ENCODE measurements at regions not wholly inside any gene's neighbourhood (a gene's known extent, or its start where the extent isn't known, plus 50 kb on each side); places are given as distances from the start of the nearest gene placed in this dataset.
"Not testable (repeated sequence)": the region's sequence is repeated elsewhere in the genome, so short reads cannot be mapped to it uniquely, and the experiment has no call there.

DNA sequence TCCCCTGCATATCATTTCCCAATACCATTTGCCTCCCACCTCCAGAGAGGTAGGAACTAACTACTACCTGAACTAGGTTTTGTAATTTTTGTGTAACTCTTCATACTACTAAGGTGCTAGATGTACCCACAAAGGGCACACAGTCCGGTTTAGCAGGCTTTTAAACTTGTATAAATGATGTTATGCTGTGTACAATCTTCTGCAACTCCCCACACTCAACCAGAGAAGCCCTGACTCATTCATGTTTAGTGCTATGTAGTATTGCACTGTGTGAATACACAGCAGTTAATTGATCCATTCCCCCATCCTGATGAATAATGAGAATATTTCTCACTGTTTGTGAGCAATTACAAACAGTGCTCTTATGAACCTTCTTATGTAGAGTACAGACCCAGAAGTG is 285.6 kb downstream of the SMAD2 start:
- ATAC-seq (no peak), FAIRE-seq (no peak), DNase-seq (ENCODE audit: extremely low read depth in 1 of 4, low spot score in 3 of 4) (no peak)
- no peaks in the 10 kb centered on the region for H3K27me3 ChIP-seq (ENCODE audit: control insufficient read depth in 2 of 2, insufficient read depth in 2 of 2, low read length in 2 of 2)
- ChIA-PET CTCF (ENCODE audit: low intra/inter-chr PET ratio) (no interaction called here), POLR2A (no interaction called here)
- no peaks in the 10 kb centered on the region for H3K79me2 ChIP-seq (ENCODE audit: control insufficient read depth, insufficient read depth, low read length)
- H3K27ac ChIP-seq (ENCODE audit: extremely low read depth, low read depth, low read length) = no peak overlapping the region
- no peaks in the 10 kb centered on the region for H3K36me3 ChIP-seq (ENCODE audit: control insufficient read depth, insufficient read depth, low read length)
- no peak overlapping the region for H3K9ac ChIP-seq (ENCODE audit: insufficient read depth in 1 of 2, low read depth in 2 of 2, low read length in 2 of 2)
- no peak overlapping the region for H3K4me3 ChIP-seq
- WGBS (ENCODE audit: insufficient coverage, low coverage, missing lambda C conversion rate) = 0% methylated on average over 1 of the region's 1 CpG
- no TSS peak for BruUV-seq (replicated peaks)
- no peaks in the 10 kb centered on the region for H3K9me3 ChIP-seq (replicated peaks; ENCODE audit: control insufficient read depth, insufficient read depth, low read depth, low read length)
- no peaks in the 10 kb centered on the region for H4K20me1 ChIP-seq (replicated peaks; ENCODE audit: control insufficient read depth, insufficient read depth, low read length)
- H3K4me1 ChIP-seq (replicated peaks in 1 of 2; ENCODE audit: control insufficient read depth in 2 of 2, insufficient read depth in 2 of 2, low read length in 2 of 2) = no peaks in the 10 kb centered on the region
- H3K9me1 ChIP-seq (ENCODE audit: control insufficient read depth, insufficient read depth, low read length) = no peaks in the 10 kb centered on the region
- in situ Hi-C loops (cut with MboI) (no loop called here), intact Hi-C loops (cut with micrococcal nuclease) (no loop called here)
- TF ChIP-seq, protein P1, sequence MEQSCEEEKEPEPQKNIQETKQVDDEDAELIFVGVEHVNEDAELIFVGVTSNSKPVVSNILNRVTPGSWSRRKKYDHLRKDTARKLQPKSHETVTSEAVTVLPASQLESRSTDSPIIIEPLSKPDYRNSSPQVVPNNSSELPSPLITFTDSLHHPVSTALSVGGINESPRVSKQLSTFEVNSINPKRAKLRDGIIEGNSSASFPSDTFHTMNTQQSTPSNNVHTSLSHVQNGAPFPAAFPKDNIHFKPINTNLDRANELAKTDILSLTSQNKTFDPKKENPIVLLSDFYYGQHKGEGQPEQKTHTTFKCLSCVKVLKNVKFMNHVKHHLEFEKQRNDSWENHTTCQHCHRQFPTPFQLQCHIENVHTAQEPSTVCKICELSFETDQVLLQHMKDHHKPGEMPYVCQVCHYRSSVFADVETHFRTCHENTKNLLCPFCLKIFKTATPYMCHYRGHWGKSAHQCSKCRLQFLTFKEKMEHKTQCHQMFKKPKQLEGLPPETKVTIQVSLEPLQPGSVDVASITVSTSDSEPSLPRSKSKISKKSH (CRISPR knock-in tag; IDR thresholded peaks at IDR 0.05) = no peak
- TF ChIP-seq, protein P2, sequence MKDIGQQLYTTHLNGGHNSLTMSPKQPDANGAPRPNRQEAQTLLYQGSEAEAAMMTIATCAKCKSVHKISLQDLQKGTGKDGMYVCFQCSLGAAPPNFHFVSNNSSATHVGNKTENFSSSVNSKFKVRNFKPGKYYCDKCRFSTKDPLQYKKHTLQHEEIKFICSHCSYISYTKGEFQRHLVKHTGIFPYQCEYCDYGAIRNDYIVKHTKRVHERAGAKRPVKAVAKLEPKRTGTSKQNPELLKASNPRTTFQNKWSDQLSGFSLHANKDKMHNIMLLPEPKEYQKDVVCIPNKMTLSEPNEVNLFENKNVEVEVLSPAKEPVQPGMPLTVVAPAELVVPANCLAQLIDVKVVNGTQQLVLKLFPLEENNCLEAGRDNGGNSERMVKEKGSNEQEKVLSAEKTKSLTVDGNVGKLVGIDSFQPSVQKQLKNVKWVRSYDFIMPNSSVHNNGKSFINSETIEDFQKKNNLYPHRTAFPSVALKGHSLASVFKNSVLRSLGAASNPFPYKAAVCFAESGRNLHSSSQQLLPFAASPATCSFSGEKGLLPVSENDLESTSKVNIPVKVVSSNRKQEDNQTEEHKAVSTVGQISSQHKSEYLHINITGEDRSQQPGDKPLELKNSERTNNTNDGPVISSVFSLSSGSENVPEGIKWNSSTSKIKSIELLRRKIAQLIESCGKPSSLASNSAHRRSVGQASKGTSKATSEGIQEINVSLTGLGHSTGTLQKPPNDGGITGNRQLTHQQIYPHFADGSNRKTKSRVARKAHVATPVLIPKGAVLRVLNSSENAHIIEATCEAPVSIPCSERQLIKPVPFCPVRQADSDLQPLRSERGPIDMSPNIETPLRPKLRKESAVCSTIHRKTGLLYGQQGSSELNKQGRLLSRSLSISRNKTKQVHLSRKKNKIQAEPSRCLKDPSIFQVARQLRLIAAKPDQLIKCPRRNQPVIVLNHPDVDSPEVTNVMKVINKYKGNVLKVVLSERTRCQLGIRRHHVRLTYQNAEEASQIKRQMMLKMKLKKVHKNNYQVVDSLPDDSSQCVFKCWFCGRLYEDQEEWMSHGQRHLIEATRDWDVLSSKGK (CRISPR knock-in tag; IDR thresholded peaks at IDR 0.05) = no peak
- no peak for TF ChIP-seq TBP (optimal IDR thresholded peaks at IDR 0.05; ENCODE audit: low read depth, low read length)
- TF ChIP-seq TSC22D4 (tag; IDR thresholded peaks at IDR 0.05) = no peak
- TF ChIP-seq, protein P3, sequence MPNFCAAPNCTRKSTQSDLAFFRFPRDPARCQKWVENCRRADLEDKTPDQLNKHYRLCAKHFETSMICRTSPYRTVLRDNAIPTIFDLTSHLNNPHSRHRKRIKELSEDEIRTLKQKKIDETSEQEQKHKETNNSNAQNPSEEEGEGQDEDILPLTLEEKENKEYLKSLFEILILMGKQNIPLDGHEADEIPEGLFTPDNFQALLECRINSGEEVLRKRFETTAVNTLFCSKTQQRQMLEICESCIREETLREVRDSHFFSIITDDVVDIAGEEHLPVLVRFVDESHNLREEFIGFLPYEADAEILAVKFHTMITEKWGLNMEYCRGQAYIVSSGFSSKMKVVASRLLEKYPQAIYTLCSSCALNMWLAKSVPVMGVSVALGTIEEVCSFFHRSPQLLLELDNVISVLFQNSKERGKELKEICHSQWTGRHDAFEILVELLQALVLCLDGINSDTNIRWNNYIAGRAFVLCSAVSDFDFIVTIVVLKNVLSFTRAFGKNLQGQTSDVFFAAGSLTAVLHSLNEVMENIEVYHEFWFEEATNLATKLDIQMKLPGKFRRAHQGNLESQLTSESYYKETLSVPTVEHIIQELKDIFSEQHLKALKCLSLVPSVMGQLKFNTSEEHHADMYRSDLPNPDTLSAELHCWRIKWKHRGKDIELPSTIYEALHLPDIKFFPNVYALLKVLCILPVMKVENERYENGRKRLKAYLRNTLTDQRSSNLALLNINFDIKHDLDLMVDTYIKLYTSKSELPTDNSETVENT (CRISPR knock-in tag; IDR thresholded peaks at IDR 0.05) = no peak
- H2AFZ ChIP-seq (ENCODE audit: low read depth, low read length) = no peak overlapping the region
- H3K4me2 ChIP-seq (ENCODE audit: insufficient read depth, low read length) = no peak overlapping the region

GRCh38 chr18:47637551-47637950 is 292.9 kb downstream of the SMAD2 start:
- CTCF ChIA-PET (ENCODE audit: low intra/inter-chr PET ratio); ATAC-seq; BruUV-seq (replicated peaks): not testable (repeated sequence)

More at GRCh38 chr18:47637551-47637950, 292.9 kb downstream of the SMAD2 start:
- H3K9me3 ChIP-seq (replicated peaks; ENCODE audit: control insufficient read depth, insufficient read depth, low read depth, low read length); H2AFZ ChIP-seq (ENCODE audit: low read depth, low read length); H3K9me1 ChIP-seq (ENCODE audit: control insufficient read depth, insufficient read depth, low read length); DNase-seq (ENCODE audit: extremely low read depth in 1 of 4, low spot score in 3 of 4); intact Hi-C loops (cut with micrococcal nuclease); H4K20me1 ChIP-seq (replicated peaks; ENCODE audit: control insufficient read depth, insufficient read depth, low read length); in situ Hi-C loops (cut with MboI); H3K4me2 ChIP-seq (ENCODE audit: insufficient read depth, low read length); FAIRE-seq; H3K27ac ChIP-seq (ENCODE audit: extremely low read depth, low read depth, low read length); POLR2A ChIA-PET; H3K27me3 ChIP-seq (ENCODE audit: control insufficient read depth in 2 of 2, insufficient read depth in 2 of 2, low read length in 2 of 2); H3K36me3 ChIP-seq (ENCODE audit: control insufficient read depth, insufficient read depth, low read length); H3K9ac ChIP-seq (ENCODE audit: insufficient read depth in 1 of 2, low read depth in 2 of 2, low read length in 2 of 2); H3K4me3 ChIP-seq; H3K4me1 ChIP-seq (replicated peaks in 1 of 2; ENCODE audit: control insufficient read depth in 2 of 2, insufficient read depth in 2 of 2, low read length in 2 of 2); H3K79me2 ChIP-seq (ENCODE audit: control insufficient read depth, insufficient read depth, low read length): not testable (repeated sequence)
- 6% methylated on average over 6 of the region's 10 CpGs for WGBS (ENCODE audit: insufficient coverage, low coverage, missing lambda C conversion rate)

Measured in K562 (cell line).